ENCODE measurements at regions not wholly inside any gene's neighbourhood (a gene's known extent, or its start where the extent isn't known, plus 50 kb on each side); places are given as distances from the start of the nearest gene placed in this dataset.

DNA sequence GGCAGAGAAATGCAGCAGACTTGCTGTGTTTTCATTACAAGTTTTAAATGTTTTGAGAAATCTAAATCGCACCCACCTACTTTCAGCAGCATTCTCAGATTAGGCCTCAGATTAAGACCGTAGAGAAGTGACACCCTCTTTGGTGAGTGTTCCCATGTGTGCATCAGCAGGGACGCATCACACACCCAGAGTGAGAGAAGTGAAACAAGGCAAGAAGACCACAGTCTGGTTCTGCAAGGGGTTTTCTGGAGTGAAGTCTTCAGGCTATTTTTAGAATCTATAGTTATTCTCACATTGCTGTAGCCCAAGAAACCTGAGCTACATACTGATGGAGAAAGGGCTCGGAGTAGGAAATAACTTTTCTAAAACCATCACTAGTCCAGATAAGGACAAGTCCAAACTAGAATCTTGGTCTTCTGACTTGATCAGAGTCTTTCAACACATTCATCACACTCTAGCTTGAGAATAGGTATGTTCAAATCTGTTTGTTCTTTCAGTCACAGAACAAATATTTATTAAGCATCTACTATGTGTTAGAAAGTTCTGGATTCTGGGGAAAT, 1216.6 kb upstream of the PIK3C3 start:
- in situ Hi-C loops (cut with HindIII; ENCODE audit: low sequenced_read_pairs): no loop called here

GRCh38 chr18:40708726-40709125, 1246.3 kb upstream of the PIK3C3 start:
- in situ Hi-C loops (cut with HindIII; ENCODE audit: low sequenced_read_pairs): no loop called here

DNA sequence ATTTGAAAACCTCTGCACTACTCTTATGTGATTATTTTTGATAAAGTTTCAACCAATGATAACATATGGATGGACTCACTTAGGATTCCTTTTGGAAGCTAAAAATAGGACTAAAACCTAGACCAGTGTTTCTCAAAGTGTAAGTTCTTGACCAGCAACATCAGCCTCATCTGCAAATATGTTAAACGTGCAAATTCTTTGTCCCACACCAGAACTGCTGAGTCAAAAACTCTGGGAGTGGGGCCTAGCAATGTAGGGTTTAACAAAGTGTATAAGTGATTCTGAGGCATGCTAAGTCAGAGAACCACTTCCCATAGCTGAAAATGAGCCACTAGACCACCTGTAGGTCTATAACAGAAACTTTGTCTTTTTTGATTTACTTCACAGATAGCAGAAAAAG, 1247.2 kb upstream of the PIK3C3 start:
- in situ Hi-C loops (cut with HindIII; ENCODE audit: low sequenced_read_pairs): no loop called here

DNA sequence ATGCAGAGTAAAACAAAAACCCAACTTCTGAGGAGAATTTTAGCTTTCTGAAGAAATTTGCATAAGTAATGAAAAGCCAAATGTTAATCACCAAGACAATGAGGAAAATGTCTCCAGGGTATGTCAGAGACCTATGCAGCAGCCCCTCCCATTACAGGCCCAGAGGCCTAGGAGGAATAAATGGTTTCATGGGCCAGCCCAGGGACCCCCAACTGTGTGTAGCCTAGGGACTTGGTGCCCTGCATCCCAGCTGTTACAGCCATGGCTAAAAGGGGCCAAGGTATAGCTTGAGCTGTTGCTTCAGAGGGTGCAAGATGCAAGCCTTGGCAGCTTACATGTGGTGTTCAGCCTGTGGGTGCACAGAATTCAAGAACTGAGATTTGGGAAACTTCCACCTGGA, 1256.9 kb upstream of the PIK3C3 start:
- in situ Hi-C loops (cut with HindIII; ENCODE audit: low sequenced_read_pairs): no loop called here

GRCh38 chr18:40695526-40695925, 1259.5 kb upstream of the PIK3C3 start:
- in situ Hi-C loops (cut with HindIII; ENCODE audit: low sequenced_read_pairs): no loop called here

DNA sequence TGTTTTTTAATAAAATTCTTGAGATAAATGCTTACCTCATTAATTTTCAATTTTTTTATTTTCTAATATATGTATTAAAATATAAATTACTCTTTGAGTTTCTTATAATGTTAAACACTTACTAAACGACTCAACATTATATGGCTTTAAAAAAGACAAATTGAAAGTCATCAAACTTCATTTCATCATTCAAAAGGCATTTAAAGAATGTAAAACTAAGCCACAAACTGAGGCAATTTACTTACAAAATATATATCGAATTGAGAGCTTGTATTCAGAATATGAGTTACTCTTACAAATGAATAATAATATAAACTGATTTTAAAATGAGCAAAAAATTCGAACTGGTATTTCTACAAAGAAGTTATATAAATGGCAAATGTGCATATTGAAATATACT, 1262.2 kb upstream of the PIK3C3 start:
- in situ Hi-C loops (cut with HindIII; ENCODE audit: low sequenced_read_pairs): no loop called here

DNA sequence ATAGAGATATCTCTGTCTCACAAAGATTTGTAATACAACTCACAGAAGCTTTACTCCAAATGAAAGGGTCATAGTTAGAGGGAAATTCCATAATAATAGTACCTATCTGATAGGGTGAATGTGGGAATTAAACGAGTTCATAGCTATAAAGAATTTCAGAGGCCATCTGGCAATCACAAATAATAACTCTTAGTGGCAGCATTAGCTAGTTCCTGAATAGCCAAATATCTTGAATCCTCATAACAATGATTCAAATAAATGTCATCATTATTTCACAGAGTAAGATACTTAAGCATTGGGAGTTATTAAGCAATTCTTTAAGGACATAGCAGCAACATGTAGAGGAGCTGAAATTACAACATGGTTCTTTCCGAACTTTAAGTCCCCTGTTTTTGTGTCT, 1265.0 kb upstream of the PIK3C3 start:
- in situ Hi-C loops (cut with HindIII; ENCODE audit: low sequenced_read_pairs): no loop called here

GRCh38 chr18:40687399-40687798, 1267.6 kb upstream of the PIK3C3 start:
- in situ Hi-C loops (cut with HindIII; ENCODE audit: low sequenced_read_pairs): no loop called here

DNA sequence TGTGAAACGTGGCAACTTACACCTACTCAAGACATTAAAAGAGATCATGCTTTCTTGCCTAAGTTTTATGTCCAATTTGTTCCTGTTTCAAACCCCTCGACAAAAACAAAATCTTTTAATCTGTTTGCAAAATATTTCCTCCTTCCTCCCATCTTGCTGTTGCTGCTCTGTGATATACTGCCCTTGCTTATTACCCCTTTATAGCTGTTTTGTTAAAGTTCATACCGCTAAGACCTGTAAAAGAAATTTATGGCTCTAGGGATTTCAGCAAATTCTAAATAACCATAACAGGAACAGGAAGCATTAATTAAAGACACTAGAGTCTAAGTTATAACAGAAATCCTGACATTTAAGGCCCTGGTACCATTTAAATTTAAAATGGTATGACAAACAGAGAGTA, 1268.2 kb upstream of the PIK3C3 start:
- in situ Hi-C loops (cut with HindIII; ENCODE audit: low sequenced_read_pairs): no loop called here

GRCh38 chr18:40685219-40685618, 1269.8 kb upstream of the PIK3C3 start:
- in situ Hi-C loops (cut with HindIII; ENCODE audit: low sequenced_read_pairs): no loop called here

DNA sequence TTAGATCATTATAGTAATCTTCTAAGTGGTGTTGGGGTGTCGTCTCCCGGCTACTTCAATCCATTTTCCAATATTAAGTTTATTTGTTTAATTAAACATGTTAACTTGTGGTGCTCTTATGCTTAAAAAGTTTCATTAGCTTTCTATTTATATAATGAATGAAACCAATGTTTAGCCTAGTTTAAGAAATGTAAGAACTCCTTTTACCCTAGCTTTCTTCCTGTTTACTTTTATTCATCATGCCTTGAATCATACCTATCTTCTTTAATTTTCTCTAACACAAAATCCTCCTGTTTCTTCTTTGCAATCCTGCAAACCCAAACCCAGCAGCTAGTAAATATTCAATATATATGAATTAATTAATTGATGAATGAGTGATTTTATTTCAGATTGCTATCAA, 1276.7 kb upstream of the PIK3C3 start:
- in situ Hi-C loops (cut with HindIII; ENCODE audit: low sequenced_read_pairs): no loop called here

GRCh38 chr18:40676668-40677067, 1278.4 kb upstream of the PIK3C3 start:
- in situ Hi-C loops (cut with HindIII; ENCODE audit: low sequenced_read_pairs): no loop called here

DNA sequence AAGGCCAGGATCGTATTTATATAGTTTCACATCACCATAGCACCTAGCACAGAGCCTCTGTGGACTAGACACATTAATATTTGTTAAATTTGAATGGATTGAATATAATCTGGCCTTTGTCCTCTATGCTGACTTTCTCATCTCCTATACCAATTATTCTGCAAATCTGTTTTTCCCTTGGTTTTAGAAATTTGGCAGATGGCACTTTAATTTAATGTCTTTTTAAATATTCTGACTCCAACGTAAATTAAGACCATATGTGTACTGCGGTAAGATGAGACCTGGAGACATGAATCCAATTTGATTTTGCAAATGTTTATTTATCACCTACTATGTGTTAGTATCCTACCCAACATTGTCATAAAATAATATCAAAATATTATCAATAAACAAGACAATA, 1281.9 kb upstream of the PIK3C3 start:
- in situ Hi-C loops (cut with HindIII; ENCODE audit: low sequenced_read_pairs): no loop called here

GRCh38 chr18:40672590-40672989, 1282.4 kb upstream of the PIK3C3 start:
- in situ Hi-C loops (cut with HindIII; ENCODE audit: low sequenced_read_pairs): no loop called here

- in situ Hi-C loops (cut with HindIII; ENCODE audit: low sequenced_read_pairs): no loop called here
Observed at GRCh38 chr18:40670668-40671375, 1284.2 kb upstream of the PIK3C3 start.

DNA sequence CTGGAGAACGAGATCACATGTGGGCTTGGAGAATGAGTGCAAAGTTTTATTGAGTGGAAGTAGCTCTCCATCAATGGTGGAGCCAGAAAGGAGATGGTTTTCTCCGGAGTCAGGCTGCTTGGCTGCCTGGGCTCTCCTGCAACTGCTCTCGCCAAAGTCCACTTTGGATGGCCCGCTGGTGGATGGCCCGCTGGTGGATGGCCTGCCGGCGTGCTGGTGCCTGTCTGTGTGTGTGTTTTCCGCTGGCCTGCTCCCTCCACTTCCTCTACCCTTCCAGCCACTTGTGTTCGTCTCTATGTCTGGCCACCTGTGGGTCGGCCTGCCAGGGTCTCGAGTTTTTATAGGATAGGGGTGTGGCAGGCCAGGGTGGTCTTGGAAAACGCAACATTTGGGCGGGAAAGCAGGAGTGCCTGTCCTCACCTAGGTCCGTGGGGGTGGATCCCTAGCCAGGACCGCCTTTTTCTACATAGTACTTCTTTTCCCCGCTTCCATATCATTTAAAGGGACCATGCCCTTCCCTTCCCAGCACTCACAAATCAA, 1292.1 kb upstream of the PIK3C3 start:
- in situ Hi-C loops (cut with HindIII; ENCODE audit: low sequenced_read_pairs): no loop called here

DNA sequence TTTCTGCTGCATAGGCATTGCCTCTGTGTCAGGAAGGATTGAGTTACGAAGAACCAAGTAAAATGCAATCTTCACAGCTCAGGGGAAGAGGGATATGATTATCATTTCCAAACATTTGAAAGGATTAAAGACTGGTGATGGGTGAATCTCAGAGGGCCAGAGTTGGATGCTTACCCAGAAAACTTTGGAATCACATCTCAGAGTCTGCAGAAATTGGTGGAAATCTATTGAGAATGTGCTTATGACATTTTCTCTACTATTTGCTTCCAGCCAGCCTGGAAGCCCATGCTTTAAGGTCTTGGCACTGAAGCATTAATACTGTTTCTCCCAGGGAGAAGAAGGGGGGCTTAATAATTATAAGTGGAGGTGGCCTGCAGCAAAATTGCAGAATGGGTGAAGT, 1301.4 kb upstream of the PIK3C3 start:
- in situ Hi-C loops (cut with HindIII; ENCODE audit: low sequenced_read_pairs): no loop called here

- in situ Hi-C loops (cut with HindIII; ENCODE audit: low sequenced_read_pairs): no loop called here
Observed at GRCh38 chr18:40652321-40652720, 1302.7 kb upstream of the PIK3C3 start.

DNA sequence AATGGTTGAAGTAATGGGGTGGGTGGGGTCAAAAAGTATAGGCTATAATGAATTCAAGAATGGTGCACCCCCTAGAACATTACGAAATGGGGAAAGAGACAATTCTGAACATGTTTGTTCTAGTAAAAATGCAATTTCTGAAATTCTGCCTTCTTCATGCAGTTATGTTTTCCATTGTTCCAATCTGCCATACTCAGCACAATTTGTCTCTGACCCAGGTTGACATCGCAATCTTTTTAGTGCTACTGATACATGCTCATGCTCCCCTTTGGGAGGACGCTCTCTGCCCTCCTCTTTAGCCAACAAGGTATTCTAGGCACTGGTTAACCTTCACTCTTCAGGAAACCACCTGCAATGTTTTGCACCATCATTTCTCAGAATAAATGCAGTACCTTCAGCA, 1303.9 kb upstream of the PIK3C3 start:
- in situ Hi-C loops (cut with HindIII; ENCODE audit: low sequenced_read_pairs): no loop called here

DNA sequence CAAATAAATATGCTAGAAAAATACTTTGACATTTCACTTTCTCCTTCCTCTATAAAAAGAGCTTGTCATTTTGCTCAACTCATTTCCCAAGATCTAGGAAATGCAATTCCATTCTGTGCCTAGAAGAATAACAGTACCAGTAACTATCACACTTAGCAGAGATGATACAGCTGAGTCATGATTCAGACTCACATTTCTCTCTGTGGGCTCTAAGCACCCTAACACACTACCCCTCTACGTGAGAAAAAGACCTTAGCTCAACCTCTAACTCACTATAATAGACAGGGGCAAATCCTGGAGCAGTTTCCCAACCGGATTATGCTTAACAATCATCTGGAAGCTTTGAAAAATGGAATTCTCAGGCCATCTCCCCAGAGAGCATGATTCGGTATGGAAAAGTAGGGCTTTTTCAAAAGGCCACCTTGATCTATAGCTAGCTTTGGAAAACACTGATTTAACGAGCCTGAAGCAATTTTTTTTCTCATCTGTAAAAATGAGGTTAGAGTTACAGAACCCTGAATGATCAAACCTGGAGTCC, 1312.3 kb upstream of the PIK3C3 start:
- in situ Hi-C loops (cut with HindIII; ENCODE audit: low sequenced_read_pairs): no loop called here

GRCh38 chr18:40631319-40631718, 1323.7 kb upstream of the PIK3C3 start:
- in situ Hi-C loops (cut with HindIII; ENCODE audit: low sequenced_read_pairs): no loop called here

- in situ Hi-C loops (cut with HindIII; ENCODE audit: low sequenced_read_pairs): no loop called here
Observed at GRCh38 chr18:40630496-40630895, 1324.5 kb upstream of the PIK3C3 start.

All from DLD1 (cell line).